HG02678 (cell line): ENCODE measurements at regions not wholly inside any gene's neighbourhood (a gene's known extent, or its start where the extent isn't known, plus 50 kb on each side); places are given as distances from the start of the nearest gene placed in this dataset.
"Not testable (repeated sequence)": the region's sequence is repeated elsewhere in the genome, so short reads cannot be mapped to it uniquely, and the experiment has no call there.

Source experiments
- ATAC-seq: cut with Tn5 transposase; IDR thresholded peaks from one replicate; pipeline ENCODE4 v1.9.1; 2021; ENCODE audit warnings: mild to moderate bottlenecking, moderate library complexity; ENCODE audit not compliant: unreplicated experiment

GRCh38 chr2:194345347-194345746, 1311.7 kb upstream of the SLC39A10 start:
- ATAC-seq, result no peak

- ATAC-seq, result no peak
Measured at GRCh38 chr2:194343167-194343566, 1313.9 kb upstream of the SLC39A10 start.

GRCh38 chr2:194332799-194333490, 1324.1 kb upstream of the SLC39A10 start:
- no peak for ATAC-seq

- ATAC-seq, result no peak
Measured at GRCh38 chr2:194328456-194328855, 1328.6 kb upstream of the SLC39A10 start.

GRCh38 chr2:194327196-194327888, 1329.7 kb upstream of the SLC39A10 start:
- no peak for ATAC-seq

GRCh38 chr2:194323740-194324139, 1333.3 kb upstream of the SLC39A10 start:
- no peak for ATAC-seq

GRCh38 chr2:194320520-194320919, 1336.5 kb upstream of the SLC39A10 start:
- no peak for ATAC-seq

GRCh38 chr2:194319222-194319992, 1337.6 kb upstream of the SLC39A10 start:
- peak; percentile 76 for ATAC-seq

- ATAC-seq, result no peak
Measured at GRCh38 chr2:194314042-194314441, 1343.0 kb upstream of the SLC39A10 start.

GRCh38 chr2:194304191-194304590, 1352.8 kb upstream of the SLC39A10 start:
- no peak for ATAC-seq

- no peak for ATAC-seq
Measured at GRCh38 chr2:194301946-194302345, 1355.1 kb upstream of the SLC39A10 start.

GRCh38 chr2:194294156-194294555, 1362.9 kb upstream of the SLC39A10 start:
- ATAC-seq, result no peak

GRCh38 chr2:194291104-194291503, 1365.9 kb upstream of the SLC39A10 start:
- no peak for ATAC-seq

- no peak for ATAC-seq
Measured at GRCh38 chr2:194289712-194290346, 1367.2 kb upstream of the SLC39A10 start.

GRCh38 chr2:194276667-194277066, 1380.4 kb upstream of the SLC39A10 start:
- not testable (repeated sequence) for ATAC-seq

- ATAC-seq, result no peak
Measured at GRCh38 chr2:194271293-194271961, 1385.6 kb upstream of the SLC39A10 start.

GRCh38 chr2:194270648-194271047, 1386.4 kb upstream of the SLC39A10 start:
- no peak for ATAC-seq

- no peak for ATAC-seq
Measured at GRCh38 chr2:194264586-194264985, 1392.4 kb upstream of the SLC39A10 start.

- ATAC-seq, result no peak
Measured at GRCh38 chr2:194260185-194260584, 1396.8 kb upstream of the SLC39A10 start.

GRCh38 chr2:194257095-194257494, 1399.9 kb upstream of the SLC39A10 start:
- ATAC-seq, result no peak
